ENCODE measurements at regions not wholly inside any gene's neighbourhood (a gene's known extent, or its start where the extent isn't known, plus 50 kb on each side); places are given as distances from the start of the nearest gene placed in this dataset.

- DNase-seq, result no peak
- Histone ChIP-seq H3K4me3 (ENCODE audit: low read depth, low read length) (no peak overlapping the region), H3K27me3 (replicated peaks) (no peaks in the 10 kb centered on the region), H3K36me3 (replicated peaks) (no peaks in the 10 kb centered on the region), H3K27ac (no peak overlapping the region)
- TF ChIP-seq CTCF (IDR thresholded peaks at IDR 0.05; ENCODE audit: low read depth, low read length, missing control alignments), result no peak
- in situ Hi-C loops (cut with HindIII; ENCODE audit: low pct_ligation_motif_present, low sequenced_read_pairs), result no loop called here
Measured at GRCh38 chr2:160550048-160550447, 56.4 kb upstream of the RBMS1 start.

- Histone ChIP-seq H3K36me3 (replicated peaks) (no peaks in the 10 kb centered on the region), H3K27ac (no peak overlapping the region), H3K27me3 (replicated peaks) (no peaks in the 10 kb centered on the region), H3K4me3 (ENCODE audit: low read depth, low read length) (no peak overlapping the region)
- TF ChIP-seq CTCF (IDR thresholded peaks at IDR 0.05; ENCODE audit: low read depth, low read length, missing control alignments), result no peak
- no peak for DNase-seq
- in situ Hi-C loops (cut with HindIII; ENCODE audit: low pct_ligation_motif_present, low sequenced_read_pairs), result no loop called here
Measured at GRCh38 chr2:160551259-160551658, 57.7 kb upstream of the RBMS1 start.

GRCh38 chr2:160555420-160556071, 61.9 kb upstream of the RBMS1 start:
- in situ Hi-C loops (cut with HindIII; ENCODE audit: low pct_ligation_motif_present, low sequenced_read_pairs), result no loop called here
- Histone ChIP-seq H3K36me3 (replicated peaks) (no peaks in the 10 kb centered on the region), H3K4me3 (ENCODE audit: low read depth, low read length) (no peak overlapping the region), H3K27ac (no peak overlapping the region), H3K27me3 (replicated peaks) (no peaks in the 10 kb centered on the region)
- no peak for TF ChIP-seq CTCF (IDR thresholded peaks at IDR 0.05; ENCODE audit: low read depth, low read length, missing control alignments)
- no peak for DNase-seq

- no peak for TF ChIP-seq CTCF (IDR thresholded peaks at IDR 0.05; ENCODE audit: low read depth, low read length, missing control alignments)
- Histone ChIP-seq H3K27me3 (replicated peaks) (no peaks in the 10 kb centered on the region), H3K27ac (no peak overlapping the region), H3K36me3 (replicated peaks) (no peaks in the 10 kb centered on the region), H3K4me3 (ENCODE audit: low read depth, low read length) (no peak overlapping the region)
- in situ Hi-C loops (cut with HindIII; ENCODE audit: low pct_ligation_motif_present, low sequenced_read_pairs), result no loop called here
- no peak for DNase-seq
Measured at GRCh38 chr2:160557903-160558302, 64.3 kb upstream of the RBMS1 start.

GRCh38 chr2:160558531-160558930, 64.9 kb upstream of the RBMS1 start:
- no peak for TF ChIP-seq CTCF (IDR thresholded peaks at IDR 0.05; ENCODE audit: low read depth, low read length, missing control alignments)
- Histone ChIP-seq H3K36me3 (replicated peaks) (no peaks in the 10 kb centered on the region), H3K27me3 (replicated peaks) (no peaks in the 10 kb centered on the region), H3K4me3 (ENCODE audit: low read depth, low read length) (no peak overlapping the region), H3K27ac (no peak overlapping the region)
- no peak for DNase-seq
- in situ Hi-C loops (cut with HindIII; ENCODE audit: low pct_ligation_motif_present, low sequenced_read_pairs), result no loop called here
